ENCODE measurements at regions not wholly inside any gene's neighbourhood (a gene's known extent, or its start where the extent isn't known, plus 50 kb on each side); places are given as distances from the start of the nearest gene placed in this dataset.

GRCh38 chrX:125382148-125382628 is 62.5 kb downstream of the TEX13C start:
- TF ChIP-seq EZH2phosphoT487 (IDR thresholded peaks at IDR 0.05) = no peak
- no peak for TF ChIP-seq EZH2 (IDR thresholded peaks at IDR 0.05)

All from neural progenitor cell (in vitro differentiated cells).